HG03378 (cell line): ENCODE measurements at regions not wholly inside any gene's neighbourhood (a gene's known extent, or its start where the extent isn't known, plus 50 kb on each side); places are given as distances from the start of the nearest gene placed in this dataset.

Experiments
- ATAC-seq: cut with Tn5 transposase; IDR thresholded peaks from one replicate; pipeline ENCODE4 v1.9.1; 2021; ENCODE audit warnings: mild to moderate bottlenecking, moderate library complexity; ENCODE audit not compliant: unreplicated experiment

DNA sequence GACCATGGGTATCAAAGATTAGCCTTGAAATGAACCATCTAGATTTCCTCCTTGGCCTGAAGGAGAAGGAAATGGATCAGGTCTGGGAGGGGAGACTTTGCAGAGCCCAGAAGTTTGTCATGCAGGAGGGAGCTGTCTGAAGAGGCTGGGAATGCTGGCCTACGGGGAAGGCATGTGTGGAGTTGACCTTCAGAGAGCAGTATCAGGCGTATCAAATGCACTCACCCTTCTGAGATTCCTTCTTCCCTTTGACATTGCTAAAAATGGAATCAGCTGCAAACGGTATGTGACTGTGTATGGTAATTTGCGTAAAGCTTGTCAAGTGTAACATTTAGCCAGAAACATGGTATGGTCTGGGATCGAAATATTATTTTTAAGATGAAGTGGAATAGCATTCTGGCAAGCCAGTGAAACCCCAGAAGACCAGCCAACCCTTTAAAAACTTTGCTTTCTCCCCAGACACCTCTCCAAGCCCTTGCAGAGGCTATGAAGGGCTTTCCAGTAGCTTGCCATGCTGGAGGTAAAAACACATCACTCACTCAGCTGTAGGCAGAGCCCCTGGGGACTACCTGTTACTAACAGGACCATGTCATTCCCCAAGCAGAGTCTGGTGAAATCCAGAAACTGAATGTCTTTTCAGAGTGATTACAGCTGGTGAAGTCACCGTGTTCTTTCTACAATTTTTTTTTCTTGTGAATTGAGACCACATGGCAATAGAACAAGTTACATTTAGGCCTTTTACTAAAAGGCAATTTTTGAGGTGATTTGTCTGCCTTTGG, 174.7 kb upstream of the SLC24A5 start:
- ATAC-seq, result no peak

DNA sequence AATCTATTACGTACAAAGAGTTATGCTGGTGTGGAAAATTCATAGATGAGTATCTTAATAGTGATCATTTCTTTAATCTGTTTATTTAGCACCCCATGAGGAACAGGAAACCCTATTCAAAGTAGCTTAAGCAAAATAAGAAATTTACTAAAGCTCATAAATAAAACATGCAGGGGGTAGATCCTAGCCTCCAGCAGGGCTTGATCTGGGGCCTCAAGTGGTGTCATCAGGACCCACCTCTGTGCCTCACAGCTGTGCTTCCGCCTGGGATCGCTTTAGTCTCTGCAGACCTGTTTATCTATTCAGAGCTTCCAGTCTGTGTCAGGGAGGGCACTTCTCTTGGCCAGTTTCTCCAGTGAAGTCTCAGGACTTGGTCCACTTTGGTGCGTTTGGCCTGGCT, 171.0 kb upstream of the SLC24A5 start:
- ATAC-seq, result no peak

- no peak for ATAC-seq
Measured at GRCh38 chr15:47950447-47950846, 170.3 kb upstream of the SLC24A5 start.

GRCh38 chr15:47951781-47952180, 169.0 kb upstream of the SLC24A5 start:
- ATAC-seq, result no peak

- ATAC-seq, result no peak
Measured at GRCh38 chr15:47954196-47954595, 166.6 kb upstream of the SLC24A5 start.

DNA sequence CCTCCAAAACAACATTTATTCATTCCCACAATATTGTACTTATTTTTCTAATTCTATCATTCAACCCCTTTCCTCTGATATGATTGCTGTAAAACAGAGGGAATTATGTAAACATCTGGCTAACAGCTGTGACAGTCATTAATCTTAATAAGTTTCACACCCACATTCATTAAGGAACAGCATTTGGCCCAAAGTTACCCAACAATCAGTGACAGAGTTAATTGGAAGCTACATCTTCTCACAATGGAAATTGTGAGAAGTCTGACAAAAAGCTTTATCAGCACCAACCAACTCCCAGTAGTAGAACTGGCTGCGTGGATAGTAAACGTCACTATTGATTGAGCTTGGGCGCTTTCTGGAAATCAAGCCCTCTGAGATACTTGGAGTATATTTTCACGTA, 165.8 kb upstream of the SLC24A5 start:
- ATAC-seq, result no peak

DNA sequence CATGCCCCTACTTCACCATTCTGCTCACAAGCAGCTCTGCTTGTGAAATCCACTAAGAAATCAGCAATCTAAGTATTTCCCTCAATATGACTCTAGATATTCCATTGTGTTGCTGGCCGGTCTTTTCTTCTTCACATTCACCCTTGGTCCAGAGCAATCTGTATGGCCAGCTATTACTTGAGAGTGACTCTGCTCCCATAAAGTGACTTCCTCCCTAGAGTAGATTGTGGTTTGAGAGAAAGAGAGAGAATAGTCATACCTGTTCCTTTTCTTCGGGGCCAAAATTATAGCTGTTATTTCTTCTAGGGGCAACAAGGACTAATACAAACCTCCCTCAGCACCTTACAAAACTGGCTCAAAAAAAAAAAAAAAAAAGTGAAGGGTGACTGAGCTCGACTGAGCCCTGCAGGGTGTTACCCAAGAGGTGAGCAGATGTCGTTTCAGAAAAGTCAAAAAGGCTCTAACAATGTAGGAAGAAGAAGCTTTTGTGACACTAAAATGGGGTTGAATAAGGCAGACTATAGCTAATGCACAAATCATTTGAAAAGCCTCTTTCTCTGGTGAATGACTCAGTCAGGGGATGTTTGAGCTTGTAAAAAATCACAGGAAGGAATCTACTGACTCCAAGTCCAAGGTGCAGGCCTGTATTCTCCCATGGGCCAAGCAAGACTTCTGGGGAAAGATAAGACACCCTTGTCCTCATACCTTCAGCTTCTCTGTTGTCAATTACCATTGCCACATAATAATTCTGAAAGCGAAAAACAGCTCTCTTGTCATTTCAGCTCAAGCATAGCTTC, 161.0 kb upstream of the SLC24A5 start:
- ATAC-seq, result no peak

GRCh38 chr15:47961401-47962090, 159.2 kb upstream of the SLC24A5 start:
- ATAC-seq, result peak; percentile 90

GRCh38 chr15:47963265-47963664, 157.5 kb upstream of the SLC24A5 start:
- no peak for ATAC-seq

DNA sequence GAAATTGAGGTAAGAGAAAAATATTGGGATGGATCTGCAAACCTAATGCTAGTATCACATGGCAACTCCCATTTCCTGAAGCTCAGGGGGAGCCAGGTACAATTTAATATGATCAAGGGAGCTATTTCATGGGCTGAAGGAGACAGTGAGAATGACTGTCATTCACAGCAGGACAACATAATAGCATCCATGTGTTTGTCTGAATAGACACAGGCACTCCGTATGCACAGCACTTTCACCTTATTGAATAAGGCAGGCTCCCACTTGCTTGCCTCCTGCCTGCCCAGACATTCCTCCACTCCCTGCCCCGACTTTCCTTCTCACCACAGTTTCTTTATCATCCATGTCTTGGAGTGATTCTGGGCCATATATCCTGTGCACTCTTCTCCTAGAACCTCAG, 156.6 kb upstream of the SLC24A5 start:
- no peak for ATAC-seq

DNA sequence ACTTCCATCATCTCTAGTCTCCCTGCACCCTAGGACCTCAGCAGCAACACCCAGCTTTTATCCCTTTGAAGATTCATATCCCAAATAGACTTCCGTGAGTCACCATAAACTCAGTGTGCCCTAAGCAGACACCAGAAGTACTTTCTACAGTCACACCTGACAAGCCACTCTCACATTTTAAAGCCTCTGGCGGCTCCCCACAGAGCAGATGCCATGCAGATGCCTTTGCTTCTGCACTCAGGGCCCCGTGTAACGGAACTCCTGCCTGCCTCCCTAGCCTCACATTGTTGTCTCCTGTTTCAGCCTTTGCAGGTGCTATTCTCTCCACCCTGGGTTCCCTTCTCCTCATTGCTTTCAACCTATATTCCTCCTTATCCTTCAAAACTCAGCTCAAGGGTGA, 155.5 kb upstream of the SLC24A5 start:
- no peak for ATAC-seq

- no peak for ATAC-seq
Measured at GRCh38 chr15:47968593-47968992, 152.2 kb upstream of the SLC24A5 start.

- ATAC-seq, result no peak
Measured at GRCh38 chr15:47971637-47972036, 149.2 kb upstream of the SLC24A5 start.

GRCh38 chr15:47972738-47973137, 148.1 kb upstream of the SLC24A5 start:
- ATAC-seq, result no peak

GRCh38 chr15:47974724-47975123, 146.1 kb upstream of the SLC24A5 start:
- ATAC-seq, result no peak

- ATAC-seq, result no peak
Measured at GRCh38 chr15:47975427-47975826, 145.4 kb upstream of the SLC24A5 start.

- ATAC-seq, result no peak
Measured at GRCh38 chr15:47983533-47983932, 137.3 kb upstream of the SLC24A5 start.

- no peak for ATAC-seq
Measured at GRCh38 chr15:47985568-47985967, 135.2 kb upstream of the SLC24A5 start.

DNA sequence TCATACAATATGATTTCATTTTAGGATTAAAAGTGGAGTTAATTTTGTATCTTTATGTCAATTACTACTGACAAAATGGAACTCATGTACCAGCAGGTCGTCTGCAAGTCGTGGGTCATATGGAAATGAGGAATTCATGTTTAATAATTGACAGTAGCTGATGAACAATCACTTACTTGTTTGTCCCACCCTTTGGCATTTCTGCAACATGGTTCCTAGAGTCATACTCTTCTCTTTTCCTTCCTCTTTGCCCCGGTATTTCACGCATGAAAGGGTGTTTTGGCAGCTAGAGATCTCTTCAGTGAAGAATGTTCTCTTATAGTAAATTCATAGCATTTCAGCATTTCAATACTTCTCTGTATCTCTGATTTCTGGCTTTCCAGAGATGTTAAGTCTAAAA, 133.3 kb upstream of the SLC24A5 start:
- no peak for ATAC-seq

DNA sequence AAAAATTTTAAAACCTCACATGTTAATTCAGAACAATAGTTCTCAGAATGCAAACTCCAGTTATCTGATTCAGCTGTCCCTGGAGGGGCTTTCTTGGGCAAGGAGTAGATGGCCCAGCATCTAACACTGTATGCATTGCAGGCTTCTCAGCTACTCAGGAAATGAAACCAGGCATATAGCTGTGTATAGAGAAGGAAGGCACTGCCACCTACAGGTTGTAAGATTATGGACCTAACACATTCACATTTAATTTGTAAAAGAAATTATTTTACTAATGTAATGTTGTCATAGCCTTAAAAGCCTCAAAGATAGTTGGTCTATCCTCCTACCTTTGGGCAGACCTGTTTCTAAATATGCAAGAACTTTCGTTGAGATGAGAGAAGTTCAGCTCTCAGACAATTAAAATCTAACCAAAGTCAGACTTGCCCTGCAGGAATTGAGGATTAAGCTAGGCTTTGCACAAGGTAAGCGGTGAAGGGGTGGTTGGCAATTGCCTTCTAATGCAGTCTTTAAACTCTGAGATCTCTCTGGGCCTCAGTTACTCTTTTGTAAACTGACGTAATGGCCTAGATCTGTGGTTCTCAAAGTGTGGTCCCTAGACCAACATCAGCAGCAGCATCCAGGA, 132.8 kb upstream of the SLC24A5 start:
- ATAC-seq, result peak; percentile 94

DNA sequence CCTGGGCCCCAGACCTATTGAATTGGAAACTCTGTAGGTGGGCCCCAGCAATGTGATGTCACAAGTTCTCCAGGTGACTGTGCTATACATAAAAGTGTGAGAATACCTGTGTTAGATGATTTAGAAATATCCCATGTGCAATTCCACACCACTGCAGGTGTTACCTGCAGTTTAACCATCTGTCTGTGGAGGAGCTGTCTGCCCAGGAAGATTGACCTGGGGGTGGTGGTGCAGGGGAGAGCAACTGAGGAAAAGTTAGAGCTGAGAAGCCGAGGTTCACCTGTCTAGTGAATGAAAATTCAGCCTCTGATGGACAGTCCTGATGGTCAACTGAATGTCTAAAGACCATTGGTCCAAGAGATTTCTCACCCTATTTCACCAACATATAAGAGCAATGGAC, 132.2 kb upstream of the SLC24A5 start:
- ATAC-seq, result no peak
